HG03354 (cell line): ENCODE measurements at regions not wholly inside any gene's neighbourhood (a gene's known extent, or its start where the extent isn't known, plus 50 kb on each side); places are given as distances from the start of the nearest gene placed in this dataset.

Source experiments
- ATAC-seq: cut with Tn5 transposase; IDR thresholded peaks from one replicate; pipeline ENCODE4 v1.9.1; 2021; ENCODE audit warnings: mild to moderate bottlenecking; ENCODE audit not compliant: unreplicated experiment, poor library complexity, severe bottlenecking

GRCh38 chr18:24917767-24918166 lies 434.2 kb downstream of the ZNF521 start:
- no peak for ATAC-seq

DNA sequence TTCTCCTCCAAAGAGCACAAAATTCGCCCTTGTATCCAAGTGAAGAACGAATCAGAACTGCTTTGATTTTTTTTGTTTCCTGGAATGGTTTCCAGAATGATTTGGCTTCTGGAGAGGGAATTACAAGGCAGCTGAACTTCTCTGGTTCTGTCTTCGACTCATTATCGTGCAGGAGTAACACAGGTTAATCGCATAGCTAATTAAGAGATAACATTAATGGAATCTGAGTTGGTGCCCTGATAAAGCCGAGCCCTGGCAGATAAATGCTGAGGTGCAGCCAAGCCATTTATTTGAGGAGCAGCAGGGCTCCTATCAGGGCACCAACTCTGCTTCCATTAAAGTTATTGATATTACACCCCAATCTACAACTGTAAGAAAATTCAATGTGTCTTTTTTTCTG lies 433.7 kb downstream of the ZNF521 start:
- ATAC-seq, result no peak

DNA sequence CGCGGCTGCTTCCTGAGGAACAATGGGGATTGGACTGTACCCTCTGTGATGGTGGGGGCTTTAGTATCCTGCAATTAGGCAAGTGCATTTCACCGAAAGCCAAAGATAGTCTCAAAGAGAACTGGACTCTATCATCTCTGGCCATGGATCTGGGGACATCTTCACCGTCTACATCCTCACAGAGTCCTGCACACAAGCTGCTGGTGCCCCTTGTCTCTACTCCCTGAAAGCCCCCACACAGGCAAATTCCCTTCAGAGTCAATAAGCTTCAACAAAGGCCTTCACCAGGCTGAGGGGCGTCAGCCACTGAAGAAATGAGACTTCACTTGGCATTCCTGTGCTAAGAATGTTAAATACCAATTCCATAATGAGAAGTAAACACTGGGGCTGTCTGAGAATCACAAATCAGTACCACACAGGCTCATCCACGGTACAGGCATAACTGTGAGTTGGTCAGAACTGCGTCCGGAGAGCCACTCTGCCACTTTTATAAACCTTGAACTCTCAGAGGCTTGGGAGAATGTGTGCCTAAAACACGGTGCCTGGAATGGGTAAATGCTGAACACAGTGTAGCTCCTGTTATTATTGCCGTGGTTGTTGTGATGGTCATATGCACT lies 432.7 kb downstream of the ZNF521 start:
- ATAC-seq, result no peak

- peak; percentile 54 for ATAC-seq
Measured at GRCh38 chr18:24922491-24922890, 429.5 kb downstream of the ZNF521 start.

- ATAC-seq, result peak; percentile 92
Measured at GRCh38 chr18:24923138-24923537, 428.8 kb downstream of the ZNF521 start.

- no peak for ATAC-seq
Measured at GRCh38 chr18:24924066-24924716, 427.8 kb downstream of the ZNF521 start.

DNA sequence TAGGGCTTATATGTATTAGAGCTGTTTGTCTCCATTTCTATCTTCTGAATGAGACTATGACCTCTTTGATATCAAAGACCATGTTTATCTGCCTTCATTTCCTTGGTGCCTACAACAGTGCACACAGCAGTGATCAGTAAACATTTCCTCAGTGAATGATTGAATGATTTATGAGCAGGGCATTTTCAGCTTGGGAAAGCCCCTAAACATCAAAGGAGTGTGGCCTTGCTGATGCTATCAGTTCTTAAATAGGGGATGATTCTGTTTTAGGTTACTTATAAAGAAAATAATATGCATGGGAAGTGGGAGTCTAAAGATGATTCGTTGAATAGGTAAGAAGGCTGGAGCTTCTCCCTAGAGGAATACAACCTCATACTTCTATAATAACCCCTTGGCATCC lies 425.3 kb downstream of the ZNF521 start:
- no peak for ATAC-seq

DNA sequence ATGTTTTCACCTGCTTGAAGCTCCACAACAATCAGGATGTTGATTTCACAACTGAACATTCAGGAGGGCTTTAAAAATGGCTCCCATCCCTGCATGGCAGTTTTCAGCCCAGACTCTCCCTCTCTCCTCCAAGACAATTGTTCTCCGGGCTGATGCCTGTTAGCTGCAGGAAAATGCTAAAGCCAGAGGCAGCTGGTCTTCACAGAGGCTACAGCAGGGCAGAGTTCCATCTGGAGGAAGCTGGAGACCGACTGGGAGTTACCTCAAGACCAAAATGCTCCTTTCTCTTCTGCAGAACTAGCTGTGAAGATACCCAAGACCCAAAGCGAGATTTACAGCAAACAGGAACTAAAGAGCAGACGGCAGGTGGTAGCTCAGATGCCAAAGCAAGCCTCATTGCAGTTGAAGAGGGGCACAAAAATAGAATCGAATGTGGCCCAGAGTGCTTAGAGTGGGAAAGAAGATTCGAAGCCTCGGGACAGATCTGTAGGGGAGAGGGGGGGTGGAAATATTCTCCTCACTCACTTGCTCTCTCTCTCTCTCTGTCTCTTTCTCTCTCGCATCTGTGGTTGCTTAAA lies 423.6 kb downstream of the ZNF521 start:
- no peak for ATAC-seq

DNA sequence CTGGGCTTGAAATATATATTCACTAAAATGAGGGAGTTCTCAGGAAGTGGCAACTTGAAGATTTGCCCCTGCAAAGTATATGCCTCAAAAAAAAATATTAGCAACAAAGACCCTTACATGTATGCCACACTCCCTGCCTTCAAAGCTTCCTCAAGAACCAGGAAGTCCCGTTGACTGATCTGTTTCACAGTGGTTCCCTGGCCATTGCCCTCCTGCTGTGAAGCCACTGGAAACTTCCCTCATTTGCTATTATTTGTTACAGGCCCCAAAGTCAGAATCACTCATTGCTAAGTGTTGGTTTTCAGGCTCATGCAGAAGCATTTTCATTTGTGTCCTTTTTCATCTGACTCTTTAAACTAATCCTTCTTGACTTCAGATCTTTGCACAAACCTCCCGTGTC lies 421.5 kb downstream of the ZNF521 start:
- ATAC-seq, result no peak

GRCh38 chr18:24930971-24931370 lies 421.0 kb downstream of the ZNF521 start:
- ATAC-seq, result no peak

- ATAC-seq, result no peak
Measured at GRCh38 chr18:24933345-24933744, 418.6 kb downstream of the ZNF521 start.

DNA sequence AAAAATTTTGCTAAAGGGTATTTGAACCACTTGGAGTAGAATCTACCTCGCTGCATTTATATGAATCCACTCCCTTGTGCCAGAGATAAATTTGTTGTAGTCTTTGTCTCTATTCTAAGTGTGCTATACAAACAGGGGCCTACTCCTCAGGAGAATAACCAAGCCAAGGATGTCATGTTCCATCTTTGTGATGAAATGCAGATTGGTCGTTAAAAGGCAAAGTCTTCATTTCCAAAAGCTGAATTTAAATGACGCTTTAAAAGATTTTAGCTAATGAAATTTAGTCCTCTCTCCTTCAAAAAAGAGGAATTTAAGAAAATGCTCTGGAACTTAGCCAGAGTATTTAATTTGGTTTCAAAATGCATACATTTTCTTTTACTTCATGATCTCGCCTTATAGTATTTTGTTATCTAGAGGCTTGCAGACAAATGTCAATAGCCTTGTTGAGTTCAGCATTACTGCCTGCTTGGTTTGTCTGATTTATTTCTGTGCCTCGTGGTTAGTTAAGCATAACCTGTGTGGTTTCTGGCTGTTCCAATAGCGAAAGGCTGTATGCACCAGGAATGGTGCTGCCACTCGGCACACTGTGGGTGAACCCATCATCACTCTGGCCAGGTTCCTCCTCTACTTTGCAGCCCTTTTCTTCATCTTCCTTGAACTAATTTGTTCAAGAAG lies 417.6 kb downstream of the ZNF521 start:
- ATAC-seq, result no peak

- no peak for ATAC-seq
Measured at GRCh38 chr18:24935008-24935407, 417.0 kb downstream of the ZNF521 start.

GRCh38 chr18:24935896-24936295 lies 416.1 kb downstream of the ZNF521 start:
- no peak for ATAC-seq

DNA sequence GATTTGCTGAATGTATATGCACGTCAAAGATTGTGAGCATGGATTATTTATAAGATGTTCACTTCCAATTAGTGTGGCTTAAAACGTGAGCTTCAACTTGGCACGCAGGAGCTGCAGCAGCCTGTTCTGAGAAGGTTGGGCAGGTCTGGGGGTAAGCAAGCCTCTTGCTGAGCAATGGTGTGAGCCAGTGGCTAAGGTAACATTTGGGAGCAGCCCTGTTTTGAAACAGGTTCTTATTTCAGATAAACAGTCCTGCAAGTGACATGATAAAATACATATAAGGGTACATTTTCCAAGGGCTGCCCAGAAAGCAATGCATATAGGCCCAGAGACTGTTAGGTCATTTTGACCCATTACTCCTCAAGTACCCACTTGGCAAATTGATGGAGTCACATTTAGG lies 415.3 kb downstream of the ZNF521 start:
- no peak for ATAC-seq

- no peak for ATAC-seq
Measured at GRCh38 chr18:24937639-24938275, 414.2 kb downstream of the ZNF521 start.

DNA sequence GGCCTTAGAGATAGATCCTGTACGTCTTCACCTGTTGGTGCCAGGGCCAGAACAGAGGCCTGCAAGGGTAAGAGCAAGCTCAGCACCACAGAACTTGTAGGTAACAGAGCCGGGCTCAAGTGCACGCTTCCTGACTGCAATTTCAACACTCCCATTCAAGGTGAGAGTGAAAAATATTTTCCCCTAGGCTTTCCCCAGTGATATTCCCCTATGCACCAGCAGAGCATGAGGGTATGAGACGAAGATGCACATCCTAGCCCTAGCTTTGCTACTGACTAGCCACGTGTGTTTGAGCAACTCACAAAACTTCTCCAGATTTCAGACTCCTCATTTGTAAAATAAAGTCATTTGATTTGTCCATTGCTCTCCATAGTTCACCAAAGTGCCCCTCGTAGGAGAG lies 411.6 kb downstream of the ZNF521 start:
- no peak for ATAC-seq

DNA sequence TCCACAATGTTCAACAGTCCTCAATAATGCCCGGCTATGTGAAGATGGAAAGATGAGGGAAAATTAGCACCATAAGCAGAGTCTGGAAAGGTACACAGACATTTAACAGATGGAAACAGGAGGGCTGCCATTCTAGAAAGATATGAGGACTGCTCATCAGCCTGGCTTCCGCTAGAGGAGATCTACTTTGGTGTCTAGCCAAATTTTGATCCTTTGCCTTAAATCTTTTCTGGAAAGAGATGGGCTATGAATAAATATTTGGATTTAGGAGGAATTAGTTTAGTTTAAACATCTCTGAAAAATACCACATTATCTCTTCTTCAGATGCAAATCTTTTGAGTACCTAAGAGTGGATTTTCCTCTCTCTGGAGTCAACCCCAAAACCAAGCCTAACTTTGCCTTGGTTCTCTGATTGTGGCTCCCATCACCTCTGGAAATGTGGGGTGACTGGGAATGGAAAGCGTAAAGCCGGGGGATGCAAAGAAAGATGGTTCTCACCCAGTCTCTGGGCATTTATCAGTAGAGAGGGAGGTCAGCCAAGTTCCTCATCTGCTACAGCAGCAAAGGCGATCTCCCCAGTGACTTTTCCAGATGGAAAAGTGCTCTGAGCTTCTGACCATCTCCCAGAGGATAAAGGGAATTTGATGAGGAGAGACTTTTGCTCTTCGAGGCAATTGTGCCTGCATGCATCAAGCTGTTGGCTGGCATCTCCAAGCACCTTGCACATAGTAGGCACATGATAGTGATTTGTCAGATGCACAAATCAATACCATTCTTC lies 410.6 kb downstream of the ZNF521 start:
- no peak for ATAC-seq

GRCh38 chr18:24942144-24942543 lies 409.8 kb downstream of the ZNF521 start:
- no peak for ATAC-seq
